Ascending aorta (tissue), 2 donors: ENCODE measurements at regions not wholly inside any gene's neighbourhood (a gene's known extent, or its start where the extent isn't known, plus 50 kb on each side); places are given as distances from the start of the nearest gene placed in this dataset.

Experiments used
- DNase-seq, 2 donors: peaks; one replicate each; pipeline ENCODE4 v3.0.0-alpha.2; 2019; ENCODE audit warnings: low spot score in 2 of 2
- H3K27ac ChIP-seq, 2 donors: fragments of 200-600 bp; sonication (generic); one replicate each; pipeline ENCODE4 v1.5.1; 2016 to 2017; ENCODE audit warnings: mild to moderate bottlenecking in 1 of 2
- H3K27me3 ChIP-seq: fragments of 200-600 bp; sonication (generic); one replicate; pipeline ENCODE4 v1.5.1; 2017
- H3K36me3 ChIP-seq, 2 donors: fragments of 200-600 bp; sonication (generic); one replicate each; pipeline ENCODE4 v1.5.1; 2016
- H3K4me1 ChIP-seq, 2 donors: fragments of 200-600 bp; sonication (generic); one replicate each; pipeline ENCODE4 v1.5.1; 2016 to 2017; ENCODE audit warnings: mild to moderate bottlenecking in 1 of 2
- H3K4me3 ChIP-seq, 2 donors: fragments of 200-600 bp; sonication (generic); one replicate each; pipeline ENCODE4 v1.5.1; 2016 to 2017; ENCODE audit warnings: mild to moderate bottlenecking in 1 of 2
- H3K9me3 ChIP-seq, 2 donors: fragments of 200-600 bp; sonication (generic); one replicate each; pipeline ENCODE4 v1.5.1; 2016
- CTCF ChIP-seq, 3 experiments: fragments of 200-600 bp in 2 of 3; fragments of 450-650 bp in 1 of 3; sonication (generic) in 2 of 3; IDR thresholded peaks; one replicate each; pipeline ENCODE4 v1.5.1; 2016 to 2019; ENCODE audit warnings: antibody characterized with exemption in 3 of 3, mild to moderate bottlenecking in 1 of 3, moderate library complexity in 1 of 3
- intact Hi-C: fragments of 100-400 bp; cut with DNase I; formaldehyde crosslinking; loops from one replicate; pipeline ENCODE4 v1.15.1; 2023

DNA sequence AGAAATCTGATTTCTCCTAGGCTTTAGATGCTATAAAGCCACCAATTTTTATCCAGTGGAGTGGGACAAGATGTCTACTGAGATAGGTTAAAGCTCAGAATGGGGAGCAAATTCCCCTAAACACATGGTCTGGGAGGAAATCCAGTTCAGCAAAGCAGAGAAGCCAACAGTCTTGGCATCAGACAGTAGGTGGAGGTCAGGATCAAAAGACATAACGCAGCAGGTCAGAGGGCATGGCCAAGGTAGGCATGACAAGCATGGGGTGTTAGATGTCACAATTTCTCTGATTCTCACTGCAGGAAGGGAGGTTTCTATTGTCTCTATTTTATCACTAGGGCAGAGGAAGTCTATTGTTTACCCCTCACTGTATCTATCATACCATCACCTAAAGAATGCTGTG, 288.2 kb downstream of the ACTL7B start:
- peaks cover 0 to 2% of the 10 kb centered on the region in 2 donors for H3K4me1 ChIP-seq
- H3K9me3 ChIP-seq = no peaks in the 10 kb centered on the region
- no peak overlapping the region for H3K4me3 ChIP-seq
- H3K27ac ChIP-seq = no peak overlapping the region
- no peak for DNase-seq
- H3K27me3 ChIP-seq = no peaks in the 10 kb centered on the region
- no peaks in the 10 kb centered on the region for H3K36me3 ChIP-seq
- TF ChIP-seq CTCF (IDR thresholded peaks at IDR 0.05) = no peak
- intact Hi-C loops = loop anchor here (5.0 kb wide), 3 partner anchors 155 to 1085 kb away; no protein-coding TSS in a partner anchor

- Histone ChIP-seq H3K36me3 (no peaks in the 10 kb centered on the region), H3K27me3 (no peaks in the 10 kb centered on the region), H3K27ac (no peak overlapping the region), H3K4me3 (no peak overlapping the region), H3K9me3 (no peaks in the 10 kb centered on the region), H3K4me1 (peaks cover 0 to 2% of the 10 kb centered on the region in 2 donors)
- peak; percentile 68 to 90 (median 69) for TF ChIP-seq CTCF (IDR thresholded peaks at IDR 0.05)
- intact Hi-C loops = loop anchor here (1.0 to 5.0 kb wide), 4 partner anchors 154 to 1101 kb away; no protein-coding TSS in a partner anchor
- peak in 1 of 2 donors; percentile 73 for DNase-seq
Observed at GRCh38 chr9:108565651-108566378, 290.0 kb downstream of the ACTL7B start.

DNA sequence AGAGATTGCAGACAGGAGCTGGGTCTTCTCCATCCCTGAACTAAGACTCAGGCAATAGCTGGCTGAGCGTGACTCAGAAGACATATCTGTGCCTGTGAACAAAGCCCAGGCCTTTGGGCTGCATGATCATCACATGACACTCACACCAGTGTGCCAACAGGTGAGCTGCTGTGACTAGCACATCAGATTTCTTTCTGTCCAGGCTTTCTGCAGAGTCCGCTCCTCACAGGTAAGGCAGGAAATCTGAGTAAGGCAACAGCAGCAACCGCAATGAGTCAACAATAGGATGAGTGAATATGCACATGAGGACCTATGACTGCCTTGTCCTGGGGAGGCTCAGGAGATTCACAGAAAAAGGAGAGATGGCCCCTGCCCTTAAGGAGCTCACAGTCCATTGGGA, 293.6 kb downstream of the ACTL7B start:
- intact Hi-C loops = no loop called here
- H3K4me1 ChIP-seq = peaks cover 0 to 2% of the 10 kb centered on the region in 2 donors
- H3K9me3 ChIP-seq = no peaks in the 10 kb centered on the region
- H3K36me3 ChIP-seq = no peaks in the 10 kb centered on the region
- no peak for DNase-seq
- no peak overlapping the region for H3K4me3 ChIP-seq
- H3K27ac ChIP-seq = no peak overlapping the region
- no peak for TF ChIP-seq CTCF (IDR thresholded peaks at IDR 0.05)
- no peaks in the 10 kb centered on the region for H3K27me3 ChIP-seq

DNA sequence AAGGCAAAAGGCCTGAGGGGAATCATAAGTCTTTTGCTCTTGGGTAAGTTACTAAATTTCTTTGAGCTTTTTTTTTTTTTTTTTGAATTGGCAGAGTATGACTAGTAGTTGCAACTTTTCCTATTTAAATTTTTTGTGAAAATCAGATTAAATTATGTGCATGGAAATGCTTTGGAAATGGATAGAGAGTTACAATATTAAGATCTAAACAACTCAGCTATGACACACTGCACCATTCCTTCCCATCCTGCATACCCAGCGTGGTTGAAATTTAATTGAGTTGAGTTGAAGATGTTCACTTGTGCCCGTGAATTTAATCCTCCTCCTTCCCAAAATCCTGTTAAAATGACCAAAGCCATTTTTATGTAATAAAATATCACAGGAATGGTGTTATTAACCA, 296.4 kb downstream of the ACTL7B start:
- intact Hi-C loops = no loop called here
- H3K27me3 ChIP-seq = no peaks in the 10 kb centered on the region

DNA sequence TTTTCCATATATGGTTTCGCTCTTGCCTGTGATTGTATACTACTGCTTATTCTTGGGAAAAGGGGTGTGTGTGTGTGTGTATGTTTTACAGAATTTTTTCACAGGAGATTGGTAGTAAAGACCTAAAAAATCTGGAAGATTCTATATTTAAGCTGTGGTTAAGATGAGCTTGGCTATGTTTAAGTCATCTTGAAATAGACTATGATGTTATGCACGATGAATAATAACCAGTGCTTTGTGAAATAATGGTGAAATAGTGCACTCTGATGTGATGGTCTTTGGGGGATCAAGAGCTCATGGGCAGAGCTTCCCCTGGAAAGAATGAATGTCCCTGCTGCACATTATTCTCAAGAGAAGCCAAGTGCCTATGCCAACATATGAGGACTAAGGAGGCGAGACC, 301.0 kb downstream of the ACTL7B start:
- no peaks in the 10 kb centered on the region for H3K9me3 ChIP-seq
- no peak for TF ChIP-seq CTCF (IDR thresholded peaks at IDR 0.05)
- intact Hi-C loops = no loop called here
- H3K4me3 ChIP-seq = no peak overlapping the region
- H3K27me3 ChIP-seq = no peaks in the 10 kb centered on the region
- H3K27ac ChIP-seq = no peak overlapping the region
- no peak for DNase-seq
- no peaks in the 10 kb centered on the region for H3K36me3 ChIP-seq
- H3K4me1 ChIP-seq = no peaks in the 10 kb centered on the region

More for the DNA sequence above, 296.4 kb downstream of the ACTL7B start:
- no peak for DNase-seq
- Histone ChIP-seq H3K4me1 (no peaks in the 10 kb centered on the region), H3K27ac (no peak overlapping the region), H3K4me3 (no peak overlapping the region), H3K36me3 (no peaks in the 10 kb centered on the region), H3K9me3 (no peaks in the 10 kb centered on the region)
- no peak for TF ChIP-seq CTCF (IDR thresholded peaks at IDR 0.05)
